HG02623 (cell line): ENCODE measurements at regions not wholly inside any gene's neighbourhood (a gene's known extent, or its start where the extent isn't known, plus 50 kb on each side); places are given as distances from the start of the nearest gene placed in this dataset.

Experiments used
- ATAC-seq: cut with Tn5 transposase; IDR thresholded peaks from one replicate; pipeline ENCODE4 v1.9.1; 2021; ENCODE audit warnings: moderate library complexity; ENCODE audit not compliant: unreplicated experiment

DNA sequence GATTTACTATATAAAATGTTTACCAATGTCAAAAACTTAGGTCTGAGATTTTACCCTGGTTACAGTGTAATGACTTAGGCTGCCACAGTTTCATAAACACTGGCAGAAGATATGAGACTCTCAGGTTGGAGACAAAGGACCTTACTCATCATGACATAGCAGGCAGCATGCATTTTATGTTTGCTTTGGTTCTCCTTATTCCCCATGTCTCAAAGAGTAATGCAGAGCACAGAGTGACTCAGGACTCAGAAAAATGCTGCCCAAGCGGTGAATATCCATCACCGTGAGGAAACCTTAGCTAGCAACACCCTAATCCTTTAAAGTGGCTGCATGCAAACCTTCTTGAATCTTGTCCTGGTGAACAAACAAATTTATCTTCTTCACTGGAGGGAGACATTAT, 112.1 kb upstream of the EYS start:
- no peak for ATAC-seq

DNA sequence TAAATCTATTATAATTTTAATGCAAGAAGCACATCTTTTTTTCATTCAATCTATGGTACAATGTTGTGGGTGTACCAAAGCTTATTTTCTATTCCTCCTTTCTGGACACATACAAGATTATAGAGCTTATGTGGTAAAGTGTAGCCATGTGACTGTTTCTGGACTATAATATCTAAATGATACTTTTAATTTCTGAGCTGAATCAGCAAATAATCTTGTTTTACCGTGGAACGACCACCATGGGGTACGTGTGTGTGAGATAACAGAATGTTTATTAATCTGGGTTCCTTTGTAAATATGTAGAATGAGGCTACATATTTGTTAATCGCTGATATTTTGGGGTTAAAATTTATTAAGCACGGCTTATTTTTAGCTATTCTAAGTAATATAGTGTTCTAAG, 111.5 kb upstream of the EYS start:
- ATAC-seq = no peak

DNA sequence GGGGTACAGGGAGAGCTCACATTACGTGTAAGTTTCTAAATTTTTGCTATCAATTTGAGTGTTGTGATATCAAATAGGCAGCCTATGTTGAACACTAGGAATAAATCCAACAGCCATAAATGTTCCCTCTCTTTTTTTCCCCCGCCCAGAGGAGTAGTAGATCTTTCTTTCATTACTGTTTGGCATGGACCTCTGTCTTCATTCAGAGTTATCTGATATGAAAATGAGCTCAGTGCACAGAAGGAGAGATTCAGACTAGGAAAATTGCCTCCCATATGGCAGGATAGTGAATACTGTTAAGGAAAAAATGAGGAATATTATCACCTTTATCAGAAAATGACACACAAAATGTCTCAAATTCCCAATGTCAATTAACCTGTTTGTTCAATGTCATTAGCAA, 110.0 kb upstream of the EYS start:
- ATAC-seq = no peak

DNA sequence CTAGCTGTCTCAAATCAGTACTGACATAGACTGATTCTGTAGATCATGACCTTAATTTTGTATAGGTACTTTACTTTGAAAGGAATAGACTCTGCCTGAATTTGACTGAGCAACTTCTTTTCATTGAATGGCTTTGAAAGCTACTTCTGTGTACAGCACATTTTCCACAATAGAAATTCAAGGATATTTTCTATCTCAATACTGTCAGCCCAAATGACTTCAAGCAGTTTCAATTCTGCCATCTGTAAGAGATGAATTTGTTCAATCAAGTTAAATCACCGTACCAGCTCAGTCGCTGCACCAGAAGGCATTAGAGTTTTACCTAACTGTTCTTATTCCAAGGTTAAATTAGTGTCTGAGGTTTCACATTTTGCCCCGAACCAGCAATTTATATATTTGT, 107.0 kb upstream of the EYS start:
- no peak for ATAC-seq

DNA sequence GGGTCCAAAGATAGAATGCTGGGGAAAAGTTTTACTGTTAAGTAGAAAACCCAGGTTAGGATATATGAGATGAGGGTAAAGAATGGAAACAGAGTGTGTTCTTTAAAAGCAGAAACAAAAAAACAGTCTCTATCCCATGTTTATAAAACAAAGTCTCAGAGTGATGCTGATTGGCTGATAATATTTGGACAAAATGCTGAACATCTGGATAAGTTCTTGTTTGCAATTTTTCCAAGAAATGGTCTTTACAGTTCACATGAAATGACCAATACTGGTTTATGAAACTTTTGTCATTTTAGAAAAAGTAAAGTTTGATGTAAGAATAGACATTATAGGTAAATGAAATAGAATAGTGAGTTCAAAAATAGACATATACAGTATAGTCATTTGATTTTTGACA, 96.2 kb upstream of the EYS start:
- ATAC-seq = no peak

DNA sequence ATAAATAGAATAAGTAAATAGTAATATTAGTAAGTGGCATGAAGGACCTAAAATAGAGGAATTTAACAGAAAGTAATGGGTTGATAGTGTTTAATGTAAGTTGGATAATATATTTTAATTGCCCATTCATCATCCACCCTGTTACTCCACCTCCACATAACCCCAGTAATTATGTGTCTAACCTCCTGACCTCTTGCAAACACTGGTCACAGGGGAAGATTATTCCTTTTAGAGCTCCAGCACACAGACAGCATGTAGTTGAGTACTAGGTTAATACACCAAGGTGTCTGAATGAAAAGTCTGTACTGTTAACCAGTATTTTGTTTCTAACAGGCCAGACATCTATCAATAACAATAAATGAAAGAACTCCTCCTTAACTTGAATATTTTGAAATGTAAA, 92.4 kb upstream of the EYS start:
- ATAC-seq = no peak

DNA sequence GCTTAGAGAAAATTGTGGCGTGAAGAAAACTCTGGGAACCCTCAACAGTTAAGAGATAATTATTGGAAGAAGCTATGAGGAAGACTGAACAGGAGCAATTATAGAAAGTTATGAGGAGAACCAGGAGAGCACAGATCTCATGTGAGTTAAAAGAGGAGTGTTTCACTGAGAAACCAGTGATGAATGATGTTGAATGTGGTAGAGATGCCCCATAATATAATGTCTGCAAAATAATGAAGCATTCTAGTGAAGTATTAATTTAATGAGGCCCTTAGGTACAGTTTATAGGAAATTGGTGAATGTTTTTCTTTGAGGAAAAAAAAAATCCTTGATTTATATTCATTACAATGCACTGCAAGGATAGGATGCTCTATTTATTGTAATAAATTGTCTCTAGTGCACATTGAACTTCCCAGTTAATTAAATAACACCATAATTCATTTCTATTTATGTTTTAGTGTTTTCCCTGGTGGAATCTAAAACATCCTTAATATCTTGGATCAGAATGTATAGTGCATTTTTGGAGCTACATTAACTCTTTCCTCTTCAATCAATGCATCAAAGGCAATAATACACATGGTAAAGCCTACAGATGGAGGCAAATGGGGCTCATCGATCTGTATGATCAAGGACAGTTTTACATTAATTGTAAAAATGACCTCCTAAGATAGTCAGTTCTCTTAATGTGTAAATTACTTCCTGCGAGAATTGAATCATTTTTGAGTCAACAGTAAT, 91.4 kb upstream of the EYS start:
- ATAC-seq = no peak

DNA sequence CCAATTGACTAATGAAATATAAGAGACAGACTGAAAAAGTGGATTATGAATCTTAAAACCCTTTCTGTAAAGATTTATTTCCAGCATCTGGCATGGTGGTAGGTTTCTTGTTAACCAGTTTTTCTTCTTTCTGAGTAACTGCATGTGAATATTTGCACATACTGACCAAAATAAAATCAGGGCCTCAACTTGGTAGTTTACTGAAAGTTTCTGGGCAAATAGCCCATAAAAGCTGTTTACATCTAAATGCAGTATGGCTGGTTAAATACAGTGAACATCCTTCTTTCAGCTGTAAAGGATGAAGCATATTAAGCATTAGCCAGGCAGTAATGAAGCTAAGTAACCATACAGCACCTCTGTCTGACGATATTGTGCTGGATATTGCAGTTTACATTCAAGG, 83.6 kb upstream of the EYS start:
- ATAC-seq = no peak

DNA sequence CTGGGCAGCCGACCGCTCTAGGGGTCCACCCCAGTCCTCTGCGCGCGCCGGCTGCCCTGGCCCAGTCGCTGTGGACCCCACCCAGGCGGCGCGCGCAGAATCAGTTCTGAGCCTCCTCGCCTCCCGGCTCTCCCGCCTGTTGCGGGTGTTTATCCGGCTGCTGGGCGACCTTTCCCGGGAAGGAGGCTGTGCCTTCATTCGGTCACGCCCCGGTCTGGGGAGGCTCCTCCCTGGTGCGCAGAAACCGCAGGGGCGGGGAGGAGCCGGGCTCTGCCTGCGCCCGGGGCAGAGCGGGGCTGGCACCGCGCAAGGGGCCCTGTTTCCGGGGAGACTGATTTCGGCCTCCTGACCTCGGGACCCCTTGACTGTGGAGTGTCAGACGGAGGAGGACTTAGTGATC, 80.8 kb upstream of the EYS start:
- ATAC-seq = no peak

DNA sequence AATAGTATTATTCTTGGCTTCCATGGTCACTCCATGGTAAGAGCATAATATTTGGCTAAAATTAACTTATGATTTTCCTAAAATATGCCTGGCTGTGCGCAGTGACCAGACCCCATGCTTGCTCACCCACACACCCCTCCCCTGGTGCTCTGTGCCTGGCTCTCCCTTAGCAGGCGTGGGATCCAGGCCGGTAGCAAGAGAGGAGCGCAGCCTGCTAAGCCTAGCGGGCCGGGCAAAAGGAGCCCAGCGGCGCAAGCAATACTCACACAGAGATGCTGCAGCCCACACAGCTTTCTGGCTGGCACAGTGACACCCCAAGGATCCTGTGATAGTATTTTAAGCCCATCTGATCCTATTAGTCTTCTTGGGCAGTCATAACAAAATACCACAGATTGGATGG, 79.8 kb upstream of the EYS start:
- ATAC-seq = no peak

DNA sequence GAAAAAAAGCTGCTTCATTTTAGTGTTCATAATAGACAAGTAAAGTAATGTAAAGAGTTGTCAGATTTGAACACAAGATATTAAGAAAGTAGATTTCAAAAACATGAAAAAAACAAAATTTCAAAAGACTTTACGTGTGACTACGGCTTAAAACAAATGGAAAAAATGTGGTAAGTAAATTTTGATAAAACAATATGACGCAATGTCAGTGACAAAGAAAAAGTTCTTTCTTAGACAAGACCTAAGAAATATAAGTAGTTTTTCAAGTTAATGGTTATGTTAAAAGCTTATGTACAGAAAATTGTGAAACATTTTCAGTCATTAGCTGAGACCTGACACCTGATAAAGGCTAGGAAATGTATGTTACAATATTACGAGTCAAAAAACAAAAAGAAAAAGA, 73.7 kb upstream of the EYS start:
- no peak for ATAC-seq

DNA sequence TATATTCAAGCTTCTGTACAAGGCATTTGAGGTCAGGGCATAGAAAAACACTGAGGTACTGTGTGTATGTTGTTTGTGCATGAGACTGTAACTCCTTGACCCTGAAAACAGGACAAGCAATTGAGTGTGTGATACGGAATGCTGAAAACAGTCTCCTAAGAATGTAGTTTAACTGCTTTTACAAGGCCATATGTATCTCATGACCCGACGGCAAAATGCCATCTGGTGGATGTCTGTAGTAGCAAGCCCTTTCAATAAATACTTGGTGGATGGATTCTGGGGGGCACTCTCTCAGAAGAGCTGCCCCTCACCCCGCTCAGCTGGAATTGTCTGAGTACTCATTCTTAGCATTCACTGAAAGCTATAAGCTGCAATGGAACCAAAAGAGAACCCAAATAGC, 69.3 kb upstream of the EYS start:
- no peak for ATAC-seq

DNA sequence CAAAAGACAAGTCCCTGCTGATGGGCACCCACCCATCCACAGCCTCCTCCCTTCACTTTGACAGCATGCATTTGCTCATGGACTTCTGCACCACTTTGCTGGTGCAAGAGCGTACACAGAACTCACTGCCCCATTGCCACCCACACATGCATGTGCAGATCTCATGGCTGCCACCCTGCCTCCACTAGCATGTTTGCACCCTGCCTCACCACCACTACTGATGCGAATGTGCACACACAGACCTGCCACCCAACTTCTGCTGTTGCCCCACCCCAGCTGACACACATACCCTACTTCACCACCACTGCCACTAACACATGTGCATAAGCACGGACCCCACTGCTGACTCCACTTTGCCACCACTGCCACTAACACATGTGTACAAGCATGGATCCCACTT, 64.9 kb upstream of the EYS start:
- no peak for ATAC-seq

DNA sequence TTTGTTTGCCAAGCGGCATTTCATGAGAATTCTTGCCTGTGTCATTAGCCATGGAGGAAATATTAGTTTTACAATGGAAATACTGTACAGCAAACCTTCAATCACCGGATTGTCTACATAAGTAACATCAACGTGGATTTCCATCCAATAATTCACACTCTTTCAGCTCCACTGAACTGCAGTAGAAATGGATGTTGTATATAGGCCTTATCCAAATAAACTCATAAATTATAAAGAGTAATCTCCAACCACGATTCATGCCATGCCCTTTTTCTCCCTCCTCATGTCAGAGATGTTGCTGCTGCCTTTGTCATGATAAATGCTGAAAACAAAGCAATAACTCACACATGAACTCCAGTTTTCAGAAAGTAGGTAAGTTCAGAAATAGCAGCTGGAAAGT, 54.9 kb upstream of the EYS start:
- ATAC-seq = no peak

DNA sequence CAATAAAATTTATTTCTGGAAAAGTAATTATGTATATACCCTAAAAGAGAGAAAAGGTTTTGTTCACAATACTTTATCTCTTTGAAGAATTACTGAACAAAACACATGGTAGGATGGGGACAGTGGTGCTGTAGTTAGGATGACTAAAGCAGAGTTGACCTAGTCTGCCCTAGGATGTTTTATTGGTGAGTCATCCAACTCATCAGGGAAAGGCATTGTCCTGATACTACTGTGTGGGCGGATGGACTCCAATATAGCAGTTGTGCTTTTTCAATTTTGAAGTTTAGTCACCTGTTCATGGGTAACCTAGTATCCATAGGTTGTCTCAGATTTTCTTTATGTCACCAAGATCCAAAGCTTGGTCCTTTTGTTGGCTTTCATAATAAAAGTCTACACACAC, 53.3 kb upstream of the EYS start:
- no peak for ATAC-seq
